ENCODE measurements at regions not wholly inside any gene's neighbourhood (a gene's known extent, or its start where the extent isn't known, plus 50 kb on each side); places are given as distances from the start of the nearest gene placed in this dataset.

GRCh38 chr7:123060446-123060845 lies 64.9 kb upstream of the TAS2R16 start:
- no peak for TF ChIP-seq CTCF (conservative IDR thresholded peaks at IDR 0.05; ENCODE audit: low read depth, low read length)
- H3K4me3 ChIP-seq (ENCODE audit: low read length): no peak overlapping the region
- DNase-seq (ENCODE audit: low read depth): no peak

GRCh38 chr7:123057911-123058310 lies 62.4 kb upstream of the TAS2R16 start:
- no peak overlapping the region for H3K4me3 ChIP-seq (ENCODE audit: low read length)
- no peak for TF ChIP-seq CTCF (conservative IDR thresholded peaks at IDR 0.05; ENCODE audit: low read depth, low read length)
- no peak for DNase-seq (ENCODE audit: low read depth)

GRCh38 chr7:123054357-123055133 lies 59.0 kb upstream of the TAS2R16 start:
- H3K4me3 ChIP-seq (ENCODE audit: low read length): no peak overlapping the region
- no peak for DNase-seq (ENCODE audit: low read depth)
- TF ChIP-seq CTCF (conservative IDR thresholded peaks at IDR 0.05; ENCODE audit: low read depth, low read length): peak; percentile 33

- H3K4me3 ChIP-seq (ENCODE audit: low read length): no peak overlapping the region
- no peak for DNase-seq (ENCODE audit: low read depth)
These were observed 56.4 kb upstream of the TAS2R16 start for GRCh38 chr7:123051916-123052315.

GRCh38 chr7:123047955-123048354 lies 52.5 kb upstream of the TAS2R16 start:
- no peak overlapping the region for H3K4me3 ChIP-seq (ENCODE audit: low read length)
- DNase-seq (ENCODE audit: low read depth): no peak
- TF ChIP-seq CTCF (conservative IDR thresholded peaks at IDR 0.05; ENCODE audit: low read depth, low read length): no peak

More at GRCh38 chr7:123051916-123052315, 56.4 kb upstream of the TAS2R16 start:
- no peak for TF ChIP-seq CTCF (conservative IDR thresholded peaks at IDR 0.05; ENCODE audit: low read depth, low read length)
